Thyroid gland (tissue), 4 donors: ENCODE measurements at regions not wholly inside any gene's neighbourhood (a gene's known extent, or its start where the extent isn't known, plus 50 kb on each side); places are given as distances from the start of the nearest gene placed in this dataset.

Source experiments
- CTCF ChIP-seq, 6 experiments: fragments of 200-600 bp in 3 of 6; fragments of 450-650 bp in 3 of 6; sonication (generic) in 3 of 6; IDR thresholded peaks; one replicate each; pipeline ENCODE4 v1.5.1; 2016 to 2019; ENCODE audit warnings: antibody characterized with exemption in 6 of 6, mild to moderate bottlenecking in 2 of 6, inconsistent platforms in 1 of 6, moderate library complexity in 1 of 6
- POLR2A ChIP-seq, 2 donors: fragments of 450-650 bp; IDR thresholded peaks; one replicate each; pipeline ENCODE4 v1.6.1; 2017; ENCODE audit warnings: antibody characterized with exemption in 2 of 2, mild to moderate bottlenecking in 2 of 2, moderate library complexity in 1 of 2

- TF ChIP-seq CTCF (IDR thresholded peaks at IDR 0.05) (no peak), POLR2A (IDR thresholded peaks at IDR 0.05) (no peak)
Observed at GRCh38 chr13:76386321-76386720, 499.9 kb downstream of the KCTD12 start.
